SK-N-SH (cell line): ENCODE measurements at regions not wholly inside any gene's neighbourhood (a gene's known extent, or its start where the extent isn't known, plus 50 kb on each side); places are given as distances from the start of the nearest gene placed in this dataset.

Experiments
- EP300 ChIP-seq, 2 experiments: IDR thresholded peaks; 2 replicates each; pipeline versions ENCODE4 v1.4.0 to v1.6.1; 2012; ENCODE audit warnings: borderline replicate concordance in 1 of 2, low read depth in 1 of 2, low read length in 1 of 2
- EZH2phosphoT487 ChIP-seq: fragments of 200-600 bp; sonication (generic); IDR thresholded peaks from 2 replicates; pipeline ENCODE4 v1.6.1; 2017; ENCODE audit warnings: low read depth, mixed run types, mild to moderate bottlenecking, antibody characterized with exemption, moderate library complexity, borderline replicate concordance
- FOXM1 ChIP-seq: IDR thresholded peaks from 2 replicates; pipeline ENCODE4 v1.4.0; 2012; ENCODE audit warnings: low read depth, mild to moderate bottlenecking
- JUND ChIP-seq: IDR thresholded peaks from 2 replicates; pipeline ENCODE4 v1.4.0; 2012
- RAD21 ChIP-seq: IDR thresholded peaks from 2 replicates; pipeline ENCODE4 v1.6.1; 2012; ENCODE audit warnings: mild to moderate bottlenecking, low read length
- TAF1 ChIP-seq: IDR thresholded peaks from 2 replicates; pipeline ENCODE4 v1.6.1; 2012; ENCODE audit warnings: low read depth, mild to moderate bottlenecking, low read length, moderate library complexity, borderline replicate concordance
- TCF12 ChIP-seq: IDR thresholded peaks from 2 replicates; pipeline ENCODE4 v1.4.0; 2012
- YY1 ChIP-seq: IDR thresholded peaks from 2 replicates; pipeline ENCODE4 v1.4.0; 2012; ENCODE audit warnings: low read depth, mild to moderate bottlenecking
- TF ChIP-seq, protein P1 (sequence below): fragments of 200-600 bp; sonication (generic); IDR thresholded peaks from 2 replicates; pipeline ENCODE4 v1.6.1; 2017; ENCODE audit warnings: antibody characterized with exemption, mild to moderate bottlenecking, moderate library complexity
- TF ChIP-seq, protein P2 (sequence below): IDR thresholded peaks from 2 replicates; pipeline ENCODE4 v1.4.0; 2012; ENCODE audit warnings: low read depth
- TF ChIP-seq, protein P3 (sequence below): IDR thresholded peaks from 2 replicates; pipeline ENCODE4 v1.4.0; 2012; ENCODE audit warnings: low read depth, borderline replicate concordance
- TF ChIP-seq, protein P4 (sequence below): IDR thresholded peaks from 2 replicates; pipeline ENCODE4 v1.6.1; 2012; ENCODE audit warnings: mild to moderate bottlenecking, low read depth, low read length, moderate library complexity
- TF ChIP-seq, protein P5 (sequence below): fragments of 150-350 bp; IDR thresholded peaks from 2 replicates; pipeline ENCODE4 v1.6.1; 2016; ENCODE audit warnings: mild to moderate bottlenecking, low read depth, low read length
- TF ChIP-seq, protein P6 (sequence below): IDR thresholded peaks from 2 replicates; pipeline ENCODE4 v1.4.0; 2012; ENCODE audit warnings: low read depth, borderline replicate concordance

DNA sequence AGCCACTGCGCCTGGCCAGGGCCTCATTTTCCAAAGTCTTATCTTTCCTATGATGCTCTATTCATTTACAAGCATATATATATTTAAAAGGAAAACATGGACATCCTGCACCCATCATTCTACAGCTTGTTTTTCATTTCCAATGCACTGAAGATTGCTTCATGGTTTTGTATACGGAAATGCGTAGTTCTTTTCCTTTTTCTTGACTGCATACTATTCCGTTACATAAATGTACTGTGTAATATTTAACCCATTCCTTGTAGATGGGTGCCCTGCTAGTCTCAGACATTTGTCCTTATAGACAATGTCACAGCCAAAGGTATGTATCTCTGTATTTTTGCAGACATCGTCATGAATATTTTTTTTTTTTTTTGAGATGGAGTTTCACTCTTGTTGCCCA is 257.0 kb downstream of the ASMT start:
- TF ChIP-seq, protein P1, sequence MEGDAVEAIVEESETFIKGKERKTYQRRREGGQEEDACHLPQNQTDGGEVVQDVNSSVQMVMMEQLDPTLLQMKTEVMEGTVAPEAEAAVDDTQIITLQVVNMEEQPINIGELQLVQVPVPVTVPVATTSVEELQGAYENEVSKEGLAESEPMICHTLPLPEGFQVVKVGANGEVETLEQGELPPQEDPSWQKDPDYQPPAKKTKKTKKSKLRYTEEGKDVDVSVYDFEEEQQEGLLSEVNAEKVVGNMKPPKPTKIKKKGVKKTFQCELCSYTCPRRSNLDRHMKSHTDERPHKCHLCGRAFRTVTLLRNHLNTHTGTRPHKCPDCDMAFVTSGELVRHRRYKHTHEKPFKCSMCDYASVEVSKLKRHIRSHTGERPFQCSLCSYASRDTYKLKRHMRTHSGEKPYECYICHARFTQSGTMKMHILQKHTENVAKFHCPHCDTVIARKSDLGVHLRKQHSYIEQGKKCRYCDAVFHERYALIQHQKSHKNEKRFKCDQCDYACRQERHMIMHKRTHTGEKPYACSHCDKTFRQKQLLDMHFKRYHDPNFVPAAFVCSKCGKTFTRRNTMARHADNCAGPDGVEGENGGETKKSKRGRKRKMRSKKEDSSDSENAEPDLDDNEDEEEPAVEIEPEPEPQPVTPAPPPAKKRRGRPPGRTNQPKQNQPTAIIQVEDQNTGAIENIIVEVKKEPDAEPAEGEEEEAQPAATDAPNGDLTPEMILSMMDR = no peak
- TF ChIP-seq, protein P2, sequence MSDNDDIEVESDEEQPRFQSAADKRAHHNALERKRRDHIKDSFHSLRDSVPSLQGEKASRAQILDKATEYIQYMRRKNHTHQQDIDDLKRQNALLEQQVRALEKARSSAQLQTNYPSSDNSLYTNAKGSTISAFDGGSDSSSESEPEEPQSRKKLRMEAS = no peak
- TF ChIP-seq, protein P3, sequence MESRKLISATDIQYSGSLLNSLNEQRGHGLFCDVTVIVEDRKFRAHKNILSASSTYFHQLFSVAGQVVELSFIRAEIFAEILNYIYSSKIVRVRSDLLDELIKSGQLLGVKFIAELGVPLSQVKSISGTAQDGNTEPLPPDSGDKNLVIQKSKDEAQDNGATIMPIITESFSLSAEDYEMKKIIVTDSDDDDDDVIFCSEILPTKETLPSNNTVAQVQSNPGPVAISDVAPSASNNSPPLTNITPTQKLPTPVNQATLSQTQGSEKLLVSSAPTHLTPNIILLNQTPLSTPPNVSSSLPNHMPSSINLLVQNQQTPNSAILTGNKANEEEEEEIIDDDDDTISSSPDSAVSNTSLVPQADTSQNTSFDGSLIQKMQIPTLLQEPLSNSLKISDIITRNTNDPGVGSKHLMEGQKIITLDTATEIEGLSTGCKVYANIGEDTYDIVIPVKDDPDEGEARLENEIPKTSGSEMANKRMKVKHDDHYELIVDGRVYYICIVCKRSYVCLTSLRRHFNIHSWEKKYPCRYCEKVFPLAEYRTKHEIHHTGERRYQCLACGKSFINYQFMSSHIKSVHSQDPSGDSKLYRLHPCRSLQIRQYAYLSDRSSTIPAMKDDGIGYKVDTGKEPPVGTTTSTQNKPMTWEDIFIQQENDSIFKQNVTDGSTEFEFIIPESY = no peak
- TF ChIP-seq YY1 = no peak
- no peak for TF ChIP-seq TCF12
- TF ChIP-seq EP300 (IDR thresholded peaks at IDR 0.05; ENCODE audit: borderline replicate concordance in 1 of 2, low read depth in 1 of 2, low read length in 1 of 2) = no peak
- no peak for TF ChIP-seq EZH2phosphoT487
- TF ChIP-seq, protein P4, sequence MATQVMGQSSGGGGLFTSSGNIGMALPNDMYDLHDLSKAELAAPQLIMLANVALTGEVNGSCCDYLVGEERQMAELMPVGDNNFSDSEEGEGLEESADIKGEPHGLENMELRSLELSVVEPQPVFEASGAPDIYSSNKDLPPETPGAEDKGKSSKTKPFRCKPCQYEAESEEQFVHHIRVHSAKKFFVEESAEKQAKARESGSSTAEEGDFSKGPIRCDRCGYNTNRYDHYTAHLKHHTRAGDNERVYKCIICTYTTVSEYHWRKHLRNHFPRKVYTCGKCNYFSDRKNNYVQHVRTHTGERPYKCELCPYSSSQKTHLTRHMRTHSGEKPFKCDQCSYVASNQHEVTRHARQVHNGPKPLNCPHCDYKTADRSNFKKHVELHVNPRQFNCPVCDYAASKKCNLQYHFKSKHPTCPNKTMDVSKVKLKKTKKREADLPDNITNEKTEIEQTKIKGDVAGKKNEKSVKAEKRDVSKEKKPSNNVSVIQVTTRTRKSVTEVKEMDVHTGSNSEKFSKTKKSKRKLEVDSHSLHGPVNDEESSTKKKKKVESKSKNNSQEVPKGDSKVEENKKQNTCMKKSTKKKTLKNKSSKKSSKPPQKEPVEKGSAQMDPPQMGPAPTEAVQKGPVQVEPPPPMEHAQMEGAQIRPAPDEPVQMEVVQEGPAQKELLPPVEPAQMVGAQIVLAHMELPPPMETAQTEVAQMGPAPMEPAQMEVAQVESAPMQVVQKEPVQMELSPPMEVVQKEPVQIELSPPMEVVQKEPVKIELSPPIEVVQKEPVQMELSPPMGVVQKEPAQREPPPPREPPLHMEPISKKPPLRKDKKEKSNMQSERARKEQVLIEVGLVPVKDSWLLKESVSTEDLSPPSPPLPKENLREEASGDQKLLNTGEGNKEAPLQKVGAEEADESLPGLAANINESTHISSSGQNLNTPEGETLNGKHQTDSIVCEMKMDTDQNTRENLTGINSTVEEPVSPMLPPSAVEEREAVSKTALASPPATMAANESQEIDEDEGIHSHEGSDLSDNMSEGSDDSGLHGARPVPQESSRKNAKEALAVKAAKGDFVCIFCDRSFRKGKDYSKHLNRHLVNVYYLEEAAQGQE = no peak
- TF ChIP-seq JUND = no peak
- TF ChIP-seq FOXM1 = no peak
- TF ChIP-seq RAD21 = no peak
- TF ChIP-seq, protein P5, sequence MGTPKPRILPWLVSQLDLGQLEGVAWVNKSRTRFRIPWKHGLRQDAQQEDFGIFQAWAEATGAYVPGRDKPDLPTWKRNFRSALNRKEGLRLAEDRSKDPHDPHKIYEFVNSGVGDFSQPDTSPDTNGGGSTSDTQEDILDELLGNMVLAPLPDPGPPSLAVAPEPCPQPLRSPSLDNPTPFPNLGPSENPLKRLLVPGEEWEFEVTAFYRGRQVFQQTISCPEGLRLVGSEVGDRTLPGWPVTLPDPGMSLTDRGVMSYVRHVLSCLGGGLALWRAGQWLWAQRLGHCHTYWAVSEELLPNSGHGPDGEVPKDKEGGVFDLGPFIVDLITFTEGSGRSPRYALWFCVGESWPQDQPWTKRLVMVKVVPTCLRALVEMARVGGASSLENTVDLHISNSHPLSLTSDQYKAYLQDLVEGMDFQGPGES = no peak
- TF ChIP-seq TAF1 = no peak
- TF ChIP-seq, protein P6, sequence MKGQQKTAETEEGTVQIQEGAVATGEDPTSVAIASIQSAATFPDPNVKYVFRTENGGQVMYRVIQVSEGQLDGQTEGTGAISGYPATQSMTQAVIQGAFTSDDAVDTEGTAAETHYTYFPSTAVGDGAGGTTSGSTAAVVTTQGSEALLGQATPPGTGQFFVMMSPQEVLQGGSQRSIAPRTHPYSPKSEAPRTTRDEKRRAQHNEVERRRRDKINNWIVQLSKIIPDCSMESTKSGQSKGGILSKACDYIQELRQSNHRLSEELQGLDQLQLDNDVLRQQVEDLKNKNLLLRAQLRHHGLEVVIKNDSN = no peak
